ENCODE measurements at regions not wholly inside any gene's neighbourhood (a gene's known extent, or its start where the extent isn't known, plus 50 kb on each side); places are given as distances from the start of the nearest gene placed in this dataset.

- Histone ChIP-seq H3K79me1 (ENCODE audit: insufficient read depth, low read depth, low read length, poor library complexity, severe bottlenecking) (no peaks in the 10 kb centered on the region), H3K9me3 (ENCODE audit: control insufficient read depth, low read depth, low read length) (no peaks in the 10 kb centered on the region), H3K4me1 (ENCODE audit: insufficient read depth, low read length) (no peaks in the 10 kb centered on the region), H3K27ac (ENCODE audit: insufficient read length, low read depth, low read length) (no peak overlapping the region), H3K56ac (ENCODE audit: insufficient read length, low read depth, low read length) (no peak overlapping the region), H4K91ac (ENCODE audit: insufficient read length, low read depth, low read length) (no peak overlapping the region), H3K14ac (ENCODE audit: insufficient read depth, low read length) (no peak overlapping the region), H4K5ac (ENCODE audit: insufficient read length, low read depth, low read length) (no peak overlapping the region), H2BK12ac (ENCODE audit: insufficient read length, low read depth, low read length) (no peak overlapping the region), H2AK5ac (ENCODE audit: insufficient read length, low read length) (no peak overlapping the region), H2BK5ac (ENCODE audit: insufficient read length, low read length) (no peak overlapping the region), H2BK20ac (ENCODE audit: low read depth, low read length, poor library complexity, severe bottlenecking) (no peak overlapping the region), H3K4me2 (ENCODE audit: insufficient read depth, insufficient read length, low read length) (no peak overlapping the region), H2BK120ac (ENCODE audit: low read depth, low read length, poor library complexity, severe bottlenecking) (no peak overlapping the region), H3K23ac (ENCODE audit: insufficient read length, low read depth, low read length) (no peak overlapping the region), H4K8ac (replicated peaks; ENCODE audit: insufficient read length, low read depth, low read length) (no peak overlapping the region), H4K20me1 (ENCODE audit: control insufficient read depth, insufficient read depth, insufficient read length) (peaks cover 4% of the 10 kb centered on the region), H3K79me2 (ENCODE audit: insufficient read depth, low read length) (no peaks in the 10 kb centered on the region), H3K18ac (ENCODE audit: insufficient read length, low read depth, low read length) (no peak overlapping the region), H2AFZ (ENCODE audit: low read length) (no peak overlapping the region), H2BK15ac (ENCODE audit: low read depth, low read length) (no peak overlapping the region), H3K23me2 (ENCODE audit: insufficient read length, low read depth, low read length, poor library complexity, severe bottlenecking) (no peaks in the 10 kb centered on the region), H3K4ac (ENCODE audit: low read depth, low read length) (no peak overlapping the region), H3T11ph (ENCODE audit: low read length) (no peak overlapping the region), H3K9ac (ENCODE audit: extremely low read depth, insufficient read length, low read length) (no peak overlapping the region), H3K27me3 (ENCODE audit: insufficient read depth, low read length) (peaks cover 43% of the 10 kb centered on the region)
- Mint-ChIP-seq H3K36me3 (ENCODE audit: insufficient read depth in 1 of 3, low read depth in 3 of 3) (no peaks in the 10 kb centered on the region; a peak in 1 of 7 replicates), H3K27ac (no peak overlapping the region), H3K27me3 (ENCODE audit: low read depth) (no peaks in the 10 kb centered on the region), H3K9me3 (peaks cover 0 to 3% of the 10 kb centered on the region in 2 experiments; a peak in 1 of 5 replicates), H3K4me1 (peaks cover 5 to 13% of the 10 kb centered on the region in 2 experiments), H3K4me3 (no peak overlapping the region)
- no peak for TF ChIP-seq CTCF (conservative IDR thresholded peaks at IDR 0.05)
- WGBS (ENCODE audit: extremely low coverage, insufficient read length, low lambda C conversion rate) = no CpG with 5 or more reads among the region's 3 CpGs
- DNase-seq = no peak
Measured at GRCh38 chr6:41419385-41419784, 84.0 kb downstream of the NCR2 start.
